GM10248 (cell line): ENCODE measurements at regions not wholly inside any gene's neighbourhood (a gene's known extent, or its start where the extent isn't known, plus 50 kb on each side); places are given as distances from the start of the nearest gene placed in this dataset.

Experiments used
- CTCF ChIA-PET: fragments of 300-600 bp; sonication (Branson Sonifier 250); formaldehyde crosslinking; extraction: SDS; loops from one replicate; lab custom pipeline; 2021; ENCODE audit warnings: antibody characterized with exemption; lab: Yijun Ruan, JAX
- POLR2A ChIA-PET: fragments of 350-650 bp; sonication (Branson Sonifier 250); formaldehyde crosslinking; extraction: SDS; loops from one replicate; lab custom pipeline; 2020; ENCODE audit warnings: antibody characterized with exemption; lab: Yijun Ruan, JAX
- DNase-seq: peaks from one replicate; pipeline ENCODE4 v3.0.0; 2012; ENCODE audit errors: extremely low spot score
- TF ChIP-seq, protein P1 (sequence below): IDR thresholded peaks from 2 replicates; pipeline ENCODE4 v1.5.1; 2012; ENCODE audit warnings: mild to moderate bottlenecking, low read depth; ENCODE audit errors: extremely low read depth, missing control alignments, control extremely low read depth

DNA sequence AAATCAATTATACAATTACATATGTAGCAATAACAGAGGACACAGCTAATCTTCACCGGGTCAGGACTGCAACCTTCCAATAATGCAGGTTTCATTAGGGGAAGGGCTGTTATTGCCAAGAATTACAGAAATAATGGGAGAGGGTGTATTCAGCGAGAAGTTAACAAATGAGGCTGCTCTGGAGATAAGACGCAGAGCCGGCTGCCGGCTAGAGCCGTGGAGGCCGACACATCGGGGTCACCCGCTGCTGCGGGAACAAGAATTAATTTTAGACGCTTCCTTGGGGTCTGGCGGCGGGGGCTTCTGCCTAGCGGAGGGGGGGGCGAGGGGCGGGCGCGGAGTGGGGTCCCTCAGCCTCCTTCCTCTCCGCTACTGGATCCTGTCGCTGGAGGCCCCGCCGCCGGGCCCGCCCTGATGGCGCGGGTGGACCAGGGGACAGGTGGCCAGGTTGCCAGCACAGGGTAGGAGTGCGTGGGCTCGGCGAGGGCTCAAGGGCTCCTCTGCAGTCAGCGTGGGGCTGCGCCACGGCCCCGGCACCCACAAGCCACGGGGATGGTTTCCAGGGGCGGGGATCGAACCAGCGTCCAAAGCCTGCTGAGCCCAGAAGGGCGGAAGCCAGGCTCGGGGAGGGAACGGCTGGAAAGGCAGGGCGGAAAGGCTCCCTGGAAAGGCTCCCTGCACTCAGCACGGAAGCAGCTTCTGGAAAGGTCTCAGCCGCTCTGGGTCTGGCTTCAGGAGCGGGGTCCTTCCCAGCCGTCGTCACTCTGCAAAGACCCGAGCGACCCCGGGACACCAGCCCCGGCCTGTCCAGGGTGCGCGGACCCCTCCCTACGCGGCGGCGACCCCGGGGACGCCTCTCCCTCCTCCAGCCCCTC is 113.8 kb upstream of the NKX1-1 start:
- ChIA-PET POLR2A (no interaction called here), CTCF (no interaction called here)
- DNase-seq = no peak
- TF ChIP-seq, protein P1, sequence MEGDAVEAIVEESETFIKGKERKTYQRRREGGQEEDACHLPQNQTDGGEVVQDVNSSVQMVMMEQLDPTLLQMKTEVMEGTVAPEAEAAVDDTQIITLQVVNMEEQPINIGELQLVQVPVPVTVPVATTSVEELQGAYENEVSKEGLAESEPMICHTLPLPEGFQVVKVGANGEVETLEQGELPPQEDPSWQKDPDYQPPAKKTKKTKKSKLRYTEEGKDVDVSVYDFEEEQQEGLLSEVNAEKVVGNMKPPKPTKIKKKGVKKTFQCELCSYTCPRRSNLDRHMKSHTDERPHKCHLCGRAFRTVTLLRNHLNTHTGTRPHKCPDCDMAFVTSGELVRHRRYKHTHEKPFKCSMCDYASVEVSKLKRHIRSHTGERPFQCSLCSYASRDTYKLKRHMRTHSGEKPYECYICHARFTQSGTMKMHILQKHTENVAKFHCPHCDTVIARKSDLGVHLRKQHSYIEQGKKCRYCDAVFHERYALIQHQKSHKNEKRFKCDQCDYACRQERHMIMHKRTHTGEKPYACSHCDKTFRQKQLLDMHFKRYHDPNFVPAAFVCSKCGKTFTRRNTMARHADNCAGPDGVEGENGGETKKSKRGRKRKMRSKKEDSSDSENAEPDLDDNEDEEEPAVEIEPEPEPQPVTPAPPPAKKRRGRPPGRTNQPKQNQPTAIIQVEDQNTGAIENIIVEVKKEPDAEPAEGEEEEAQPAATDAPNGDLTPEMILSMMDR = no peak

DNA sequence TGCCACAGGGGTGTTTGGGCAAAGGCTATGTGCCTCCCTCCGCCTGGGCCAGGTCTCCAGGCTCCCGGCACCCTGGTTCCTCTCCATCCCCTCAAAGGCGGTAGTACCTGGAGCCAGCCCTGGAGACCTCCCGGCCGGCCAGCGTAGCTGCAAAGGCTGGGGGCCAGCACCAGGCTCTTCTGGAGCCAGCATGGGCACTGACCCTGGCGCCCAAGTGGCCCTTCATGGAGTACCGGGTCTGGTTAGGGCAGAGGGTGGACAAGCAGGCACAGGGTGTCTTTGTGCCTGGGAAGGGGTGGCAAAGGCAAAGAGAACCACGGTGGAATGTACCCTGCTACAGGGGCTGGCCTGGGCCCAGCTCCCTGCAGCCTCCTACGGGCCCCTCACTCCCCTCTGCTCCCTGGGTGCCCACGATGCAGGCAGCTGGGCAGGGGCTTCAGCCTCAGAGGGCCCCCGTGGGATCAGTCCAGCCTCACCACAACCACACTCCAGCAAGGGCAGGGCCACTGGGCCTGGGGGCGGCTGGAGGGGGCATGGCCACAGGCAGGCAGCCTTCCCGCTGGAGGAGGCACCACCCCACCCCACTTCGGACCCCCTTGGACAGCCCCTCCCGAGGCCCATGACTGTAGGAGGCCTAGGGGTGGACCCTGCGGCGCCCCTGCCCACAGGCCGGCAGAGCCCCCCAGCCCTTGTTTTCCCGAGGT is 112.9 kb upstream of the NKX1-1 start:
- ChIA-PET CTCF (no interaction called here), POLR2A (no interaction called here)
- DNase-seq = no peak
- TF ChIP-seq, protein P1 = no peak

DNA sequence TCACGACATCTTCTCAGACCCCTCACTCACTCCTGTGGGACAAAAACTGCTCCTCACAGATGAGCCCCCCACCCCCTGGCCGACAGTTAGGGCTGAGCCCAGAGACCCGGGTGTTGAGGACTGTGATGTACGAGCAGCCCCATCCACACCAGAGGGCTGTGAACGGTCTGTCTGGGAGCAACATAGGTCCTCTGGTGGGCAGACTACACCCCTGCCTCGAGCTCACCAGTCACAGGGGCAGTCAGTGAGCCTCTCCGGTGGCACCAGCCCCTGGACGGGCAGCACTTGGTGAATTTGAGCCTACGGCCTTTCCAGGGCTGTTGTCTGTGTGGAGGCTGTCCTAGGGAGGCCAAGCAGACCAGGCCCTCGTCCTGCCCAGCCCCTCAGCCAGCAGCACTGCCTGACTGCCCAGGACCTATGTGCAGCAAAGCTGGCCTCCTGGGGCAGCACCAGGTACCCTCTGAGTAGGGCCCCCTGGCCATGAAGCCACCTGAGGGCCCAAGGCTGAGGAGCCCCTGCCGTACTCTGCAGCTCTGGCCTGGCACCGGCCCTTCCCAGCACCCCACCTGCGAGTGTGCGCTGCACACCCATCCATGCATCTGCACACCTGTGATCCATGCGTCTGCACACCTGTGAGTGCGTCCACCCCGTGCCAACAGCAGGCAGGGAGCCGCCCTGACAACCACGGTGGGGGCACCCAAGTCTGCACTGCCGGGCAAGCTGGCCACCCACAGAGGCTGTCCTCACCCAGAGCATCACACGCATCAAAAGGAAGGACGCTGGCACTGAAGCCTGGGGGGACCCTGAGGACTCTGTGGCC is 111.6 kb upstream of the NKX1-1 start:
- TF ChIP-seq, protein P1 = no peak
- ChIA-PET CTCF (no interaction called here), POLR2A (no interaction called here)
- DNase-seq = no peak

DNA sequence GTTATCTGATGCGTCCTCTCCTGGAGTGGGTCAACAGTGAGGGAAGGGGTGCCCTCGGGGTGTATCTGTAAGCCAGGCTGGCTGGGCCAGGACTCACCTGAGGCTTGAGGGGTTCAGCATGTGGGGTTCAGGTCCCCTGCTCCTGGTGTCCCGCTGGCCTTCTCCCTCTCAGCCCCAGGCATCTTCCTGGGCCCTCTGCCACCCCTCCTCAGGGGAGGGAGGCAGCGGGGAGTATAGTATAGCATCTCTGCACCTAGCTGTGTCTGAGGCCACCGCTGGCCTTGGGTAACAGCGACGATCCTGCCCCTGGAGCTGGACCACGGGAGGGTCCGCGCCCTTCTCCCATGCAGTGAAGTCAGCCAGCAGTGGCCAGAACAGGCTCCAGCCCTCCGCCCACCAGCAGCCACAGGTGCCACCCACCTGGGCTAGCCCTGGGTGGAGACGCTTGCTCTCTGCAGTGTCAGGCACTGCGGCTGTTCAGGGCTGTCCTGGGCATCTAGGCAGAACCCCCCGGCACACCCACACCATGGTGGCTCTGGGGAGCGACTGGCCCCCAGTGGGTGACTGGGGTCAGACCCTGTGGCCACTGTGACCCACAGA is 110.7 kb upstream of the NKX1-1 start:
- TF ChIP-seq, protein P1 = no peak
- ChIA-PET POLR2A (no interaction called here), CTCF (no interaction called here)
- no peak for DNase-seq

DNA sequence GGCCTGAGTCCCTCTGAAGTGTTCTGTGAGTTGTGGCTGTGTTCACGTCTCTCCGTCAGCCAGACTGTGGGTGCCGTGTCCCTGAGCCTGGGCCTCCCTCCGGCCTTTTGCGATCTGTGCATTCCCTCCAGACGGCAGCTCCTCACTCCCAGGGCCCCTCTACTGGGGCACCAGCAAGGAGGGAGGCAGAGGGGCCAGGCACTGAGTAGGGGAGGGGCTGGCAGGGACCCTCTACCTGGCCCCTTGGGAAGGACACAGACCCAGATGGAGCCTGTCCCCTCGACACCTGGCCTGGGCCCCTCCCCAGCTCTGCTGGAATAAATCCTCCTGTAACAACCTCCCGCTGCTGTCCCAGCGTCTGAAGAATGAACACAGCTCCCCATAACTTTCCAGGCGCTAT is 110.0 kb upstream of the NKX1-1 start:
- ChIA-PET CTCF (no interaction called here), POLR2A (no interaction called here)
- no peak for DNase-seq
- TF ChIP-seq, protein P1 = no peak

DNA sequence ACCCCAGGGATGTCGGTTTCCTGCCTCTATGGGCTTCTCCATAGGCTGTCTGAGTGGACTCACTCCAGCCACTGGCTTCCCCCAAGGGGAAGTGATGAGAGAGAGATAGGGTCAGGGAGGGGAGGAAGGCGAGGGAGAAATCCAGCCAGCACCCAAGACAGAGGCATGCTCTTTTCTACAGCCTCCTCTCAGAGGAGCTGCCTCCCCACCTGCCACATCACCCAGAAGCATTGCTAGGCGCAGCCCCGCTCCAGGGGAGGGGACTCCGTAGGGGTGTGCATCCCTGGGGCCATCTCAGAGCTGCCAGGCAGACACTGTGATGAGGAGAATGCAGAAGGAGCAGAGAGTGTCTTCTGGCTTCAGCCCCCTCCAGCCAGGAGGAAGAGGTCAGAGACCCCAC is 109.5 kb upstream of the NKX1-1 start:
- TF ChIP-seq, protein P1 = no peak
- DNase-seq = no peak
- ChIA-PET CTCF (no interaction called here), POLR2A (no interaction called here)
